CD4-positive, alpha-beta T cell treated with Interleukin-4 for 1 hour (primary cell): ENCODE measurements at regions not wholly inside any gene's neighbourhood (a gene's known extent, or its start where the extent isn't known, plus 50 kb on each side); places are given as distances from the start of the nearest gene placed in this dataset.

Experiments
- DNase-seq, 2 donors: peaks; one replicate each; pipeline ENCODE4 v3.0.0-alpha.2; 2020 to 2022

- no peak for DNase-seq
These were observed 209.3 kb upstream of the ROPN1 start for GRCh38 chr3:124201226-124201625.

- DNase-seq, result no peak
These were observed 209.9 kb upstream of the ROPN1 start for GRCh38 chr3:124201786-124202185.

GRCh38 chr3:124202754-124203153 lies 210.8 kb upstream of the ROPN1 start:
- DNase-seq, result no peak

GRCh38 chr3:124203292-124203691 lies 211.4 kb upstream of the ROPN1 start:
- no peak for DNase-seq

- no peak for DNase-seq
These were observed 214.5 kb upstream of the ROPN1 start for GRCh38 chr3:124206225-124207055.

GRCh38 chr3:124207077-124207476 lies 215.2 kb upstream of the ROPN1 start:
- no peak for DNase-seq

- DNase-seq, result no peak
These were observed 216.1 kb upstream of the ROPN1 start for GRCh38 chr3:124207873-124208485.

- DNase-seq, result no peak
These were observed 217.5 kb upstream of the ROPN1 start for GRCh38 chr3:124209426-124209825.

- no peak for DNase-seq
These were observed 219.0 kb upstream of the ROPN1 start for GRCh38 chr3:124210899-124211298.

- DNase-seq, result no peak
These were observed 221.7 kb upstream of the ROPN1 start for GRCh38 chr3:124213641-124214040.

GRCh38 chr3:124217542-124217941 lies 225.6 kb upstream of the ROPN1 start:
- no peak for DNase-seq

- no peak for DNase-seq
These were observed 229.5 kb upstream of the ROPN1 start for GRCh38 chr3:124221422-124221821.

GRCh38 chr3:124223853-124224252 lies 231.9 kb upstream of the ROPN1 start:
- no peak for DNase-seq

GRCh38 chr3:124227150-124227630 lies 235.3 kb upstream of the ROPN1 start:
- DNase-seq, result no peak

- DNase-seq, result no peak
These were observed 237.5 kb upstream of the ROPN1 start for GRCh38 chr3:124229420-124229819.

GRCh38 chr3:124229836-124230235 lies 237.9 kb upstream of the ROPN1 start:
- DNase-seq, result no peak

GRCh38 chr3:124230432-124230831 lies 238.5 kb upstream of the ROPN1 start:
- DNase-seq, result no peak

- no peak for DNase-seq
These were observed 239.1 kb upstream of the ROPN1 start for GRCh38 chr3:124230998-124231397.

GRCh38 chr3:124234852-124235252 lies 242.9 kb upstream of the ROPN1 start:
- DNase-seq, result no peak

- DNase-seq, result no peak
These were observed 243.5 kb upstream of the ROPN1 start for GRCh38 chr3:124235446-124235845.

GRCh38 chr3:124243177-124243859 lies 251.4 kb upstream of the ROPN1 start:
- no peak for DNase-seq

- no peak for DNase-seq
These were observed 254.5 kb upstream of the ROPN1 start for GRCh38 chr3:124246376-124246775.

- DNase-seq, result no peak
These were observed 255.0 kb upstream of the ROPN1 start for GRCh38 chr3:124246949-124247348.
